ENCODE measurements at regions not wholly inside any gene's neighbourhood (a gene's known extent, or its start where the extent isn't known, plus 50 kb on each side); places are given as distances from the start of the nearest gene placed in this dataset.

DNA sequence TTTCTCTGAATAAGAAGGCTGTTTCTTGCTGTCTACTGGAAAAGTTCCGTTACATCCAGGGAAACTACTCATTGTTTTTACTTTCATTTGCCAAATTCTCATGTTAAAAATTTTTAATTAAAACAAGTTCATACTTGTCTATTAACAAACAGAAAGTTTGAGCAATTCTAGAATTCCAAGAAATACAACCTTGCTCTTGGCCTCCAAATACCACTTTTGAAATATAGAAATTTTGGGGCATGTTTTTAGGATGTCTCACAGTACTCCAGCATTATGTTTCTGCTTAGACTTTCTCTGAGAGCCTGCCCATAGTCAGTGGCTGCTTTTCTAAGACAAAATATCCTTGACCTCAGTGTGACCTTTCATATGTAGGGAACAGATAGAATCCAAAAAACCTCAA, 228.7 kb upstream of the RND3 start:
- TF ChIP-seq CTCF (IDR thresholded peaks at IDR 0.05) (no peak), POLR2AphosphoS5 (IDR thresholded peaks at IDR 0.05; ENCODE audit: low read depth, low read length) (no peak)
- TF ChIP-seq, protein P1, sequence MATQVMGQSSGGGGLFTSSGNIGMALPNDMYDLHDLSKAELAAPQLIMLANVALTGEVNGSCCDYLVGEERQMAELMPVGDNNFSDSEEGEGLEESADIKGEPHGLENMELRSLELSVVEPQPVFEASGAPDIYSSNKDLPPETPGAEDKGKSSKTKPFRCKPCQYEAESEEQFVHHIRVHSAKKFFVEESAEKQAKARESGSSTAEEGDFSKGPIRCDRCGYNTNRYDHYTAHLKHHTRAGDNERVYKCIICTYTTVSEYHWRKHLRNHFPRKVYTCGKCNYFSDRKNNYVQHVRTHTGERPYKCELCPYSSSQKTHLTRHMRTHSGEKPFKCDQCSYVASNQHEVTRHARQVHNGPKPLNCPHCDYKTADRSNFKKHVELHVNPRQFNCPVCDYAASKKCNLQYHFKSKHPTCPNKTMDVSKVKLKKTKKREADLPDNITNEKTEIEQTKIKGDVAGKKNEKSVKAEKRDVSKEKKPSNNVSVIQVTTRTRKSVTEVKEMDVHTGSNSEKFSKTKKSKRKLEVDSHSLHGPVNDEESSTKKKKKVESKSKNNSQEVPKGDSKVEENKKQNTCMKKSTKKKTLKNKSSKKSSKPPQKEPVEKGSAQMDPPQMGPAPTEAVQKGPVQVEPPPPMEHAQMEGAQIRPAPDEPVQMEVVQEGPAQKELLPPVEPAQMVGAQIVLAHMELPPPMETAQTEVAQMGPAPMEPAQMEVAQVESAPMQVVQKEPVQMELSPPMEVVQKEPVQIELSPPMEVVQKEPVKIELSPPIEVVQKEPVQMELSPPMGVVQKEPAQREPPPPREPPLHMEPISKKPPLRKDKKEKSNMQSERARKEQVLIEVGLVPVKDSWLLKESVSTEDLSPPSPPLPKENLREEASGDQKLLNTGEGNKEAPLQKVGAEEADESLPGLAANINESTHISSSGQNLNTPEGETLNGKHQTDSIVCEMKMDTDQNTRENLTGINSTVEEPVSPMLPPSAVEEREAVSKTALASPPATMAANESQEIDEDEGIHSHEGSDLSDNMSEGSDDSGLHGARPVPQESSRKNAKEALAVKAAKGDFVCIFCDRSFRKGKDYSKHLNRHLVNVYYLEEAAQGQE (IDR thresholded peaks at IDR 0.05; ENCODE audit: insufficient read depth in 1 of 2, low read depth in 2 of 2, low read length in 1 of 2) = no peak
